K562 (cell line): ENCODE measurements at regions not wholly inside any gene's neighbourhood (a gene's known extent, or its start where the extent isn't known, plus 50 kb on each side); places are given as distances from the start of the nearest gene placed in this dataset.

Experiments used
- AFF4 ChIP-seq: sonication (generic); formaldehyde crosslinking; IDR thresholded peaks from 2 replicates; pipeline ENCODE4 v1.8.0; 2023; ENCODE audit warnings: mild to moderate bottlenecking, missing genetic modification reagents
- CBFB ChIP-seq: sonication (generic); formaldehyde crosslinking; IDR thresholded peaks from 2 replicates; pipeline ENCODE4 v1.4.0; 2020; ENCODE audit warnings: mild to moderate bottlenecking, missing genetic modification reagents
- CREB5 ChIP-seq: fragments of 250-450 bp; sonication (Bioruptor Pico); IDR thresholded peaks from 2 replicates; pipeline ENCODE4 v1.5.0; 2020; ENCODE audit warnings: mild to moderate bottlenecking
- CTCFL ChIP-seq: IDR thresholded peaks from 2 replicates; pipeline ENCODE4 v1.6.1; 2011; ENCODE audit warnings: borderline replicate concordance, low read depth, mild to moderate bottlenecking, moderate library complexity, low read length; ENCODE audit not compliant: insufficient read depth, poor library complexity, severe bottlenecking
- DIDO1 ChIP-seq: fragments of 450-650 bp; IDR thresholded peaks from 2 replicates; pipeline ENCODE4 v1.6.1; 2016; ENCODE audit warnings: low read depth, missing biosample characterization, missing genetic modification characterization
- FOXK2 ChIP-seq, 2 experiments: fragments of 450-650 bp; IDR thresholded peaks in 1 of 2; conservative IDR thresholded peaks in 1 of 2; 2 replicates each; pipeline ENCODE4 v1.6.1; 2016; ENCODE audit warnings: low read depth in 2 of 2, mild to moderate bottlenecking in 1 of 2
- HIVEP1 ChIP-seq: fragments of 250-450 bp; sonication (Bioruptor Pico); IDR thresholded peaks from 2 replicates; pipeline ENCODE4 v1.4.0; 2020; ENCODE audit warnings: mild to moderate bottlenecking
- HNRNPK ChIP-seq: fragments of 200-400 bp; formaldehyde crosslinking; IDR thresholded peaks from one replicate; pipeline ENCODE4 v1.6.1; 2018; ENCODE audit warnings: mild to moderate bottlenecking, low read depth, low read length; ENCODE audit not compliant: poor library complexity, severe bottlenecking
- MCM5 ChIP-seq: fragments of 450-650 bp; IDR thresholded peaks from 2 replicates; pipeline ENCODE4 v1.6.1; 2016; ENCODE audit warnings: low read depth
- NFE2 ChIP-seq: IDR thresholded peaks from 2 replicates; pipeline ENCODE4 v1.6.1; 2014; ENCODE audit warnings: antibody characterized with exemption, low read depth
- PRPF4 ChIP-seq: fragments of 200-400 bp; formaldehyde crosslinking; IDR thresholded peaks from one replicate; pipeline ENCODE4 v1.6.1; 2017; ENCODE audit warnings: low read length, low read depth, mild to moderate bottlenecking; ENCODE audit not compliant: insufficient read depth, poor library complexity, severe bottlenecking
- PTRF ChIP-seq: fragments of 450-650 bp; IDR thresholded peaks from 2 replicates; pipeline ENCODE4 v1.6.1; 2016; ENCODE audit warnings: mild to moderate bottlenecking, missing genetic modification characterization, missing compliant biosample characterization
- SIX5 ChIP-seq, 2 experiments: IDR thresholded peaks; 2 replicates each; pipeline ENCODE4 v1.6.1; 2011; ENCODE audit warnings: low read length in 2 of 2, borderline replicate concordance in 1 of 2, low read depth in 1 of 2, mild to moderate bottlenecking in 1 of 2, moderate library complexity in 1 of 2; ENCODE audit not compliant: insufficient read depth in 1 of 2
- TAF9B ChIP-seq: fragments of 450-650 bp; IDR thresholded peaks from 2 replicates; pipeline ENCODE4 v1.6.1; 2018; ENCODE audit warnings: mild to moderate bottlenecking; ENCODE audit not compliant: partially characterized antibody
- ZBTB17 ChIP-seq: fragments of 450-650 bp; formaldehyde crosslinking; IDR thresholded peaks from 2 replicates; pipeline ENCODE4 v1.4.0; 2020; ENCODE audit warnings: mild to moderate bottlenecking
- ZNF165 ChIP-seq: fragments of 250-450 bp; sonication (Bioruptor Pico); IDR thresholded peaks from 2 replicates; pipeline ENCODE4 v1.4.0; 2020; ENCODE audit warnings: borderline replicate concordance
- ZNF586 ChIP-seq: fragments of 450-650 bp; formaldehyde crosslinking; conservative IDR thresholded peaks from 2 replicates; pipeline ENCODE4 v1.4.0; 2020; ENCODE audit warnings: mild to moderate bottlenecking, moderate library complexity
- ZNF740 ChIP-seq, 3 experiments: fragments of 200-800 bp in 1 of 3; sonication (Bioruptor generic) in 1 of 3; sonication (generic) in 1 of 3; formaldehyde crosslinking in 1 of 3; IDR thresholded peaks; 2 replicates each; pipeline versions ENCODE4 v1.6.1 to v1.8.0; 2016 to 2022; ENCODE audit warnings: mild to moderate bottlenecking in 2 of 3, missing compliant biosample characterization in 2 of 3, missing genetic modification characterization in 2 of 3, missing genetic modification reagents in 1 of 3

GRCh38 chr12:127161466-127161865, 1105.5 kb upstream of the TMEM132C start (continued):
- no peak for TF ChIP-seq CTCFL
- TF ChIP-seq ZBTB17 (CRISPR knock-in tag), result peak; percentile 82; the same call in 1 of the 2 replicates
- TF ChIP-seq TAF9B, result no peak
- TF ChIP-seq CBFB (CRISPR knock-in tag), result no peak
- TF ChIP-seq ZNF165 (CRISPR knock-in tag), result peak; percentile 70; the same call in 1 of the 2 replicates
- TF ChIP-seq ZNF740 (CRISPR knock-in tag; IDR thresholded peaks at IDR 0.05), result no peak
- TF ChIP-seq ZNF740 (tag; IDR thresholded peaks at IDR 0.05), result 0 out of 4 replicates have a peak, but pooled peaks of 1 of the 2 experiments have one; percentile 39
- no peak for TF ChIP-seq HNRNPK
- no peak for TF ChIP-seq SIX5 (IDR thresholded peaks at IDR 0.05; ENCODE audit: borderline replicate concordance in 1 of 2, insufficient read depth in 1 of 2, low read depth in 1 of 2, low read length in 2 of 2)
- TF ChIP-seq PRPF4, result no peak
- no peak for TF ChIP-seq DIDO1 (tag)
- 0 out of 2 replicates have a peak, but pooled peaks have one; percentile 13 for TF ChIP-seq NFE2
- TF ChIP-seq FOXK2 (conservative IDR thresholded peaks at IDR 0.05 in 1 of 2, IDR thresholded peaks at IDR 0.05 in 1 of 2; ENCODE audit: low read depth in 2 of 2), result no peak; a peak in 1 of 4 replicates
- peak; percentile 75 for TF ChIP-seq PTRF
- TF ChIP-seq HIVEP1 (CRISPR knock-in tag), result peak; percentile 51; the same call in 1 of the 2 replicates
- no peak for TF ChIP-seq ZNF586 (CRISPR knock-in tag)
- TF ChIP-seq MCM5, result no peak
- no peak for TF ChIP-seq AFF4 (CRISPR knock-in tag)
- no peak for TF ChIP-seq CREB5 (CRISPR knock-in tag)
